Loucy (cell line): ENCODE measurements at regions not wholly inside any gene's neighbourhood (a gene's known extent, or its start where the extent isn't known, plus 50 kb on each side); places are given as distances from the start of the nearest gene placed in this dataset.

Experiments used
- H2AFZ ChIP-seq: fragments of 200-600 bp; sonication (generic); 2 replicates; pipeline ENCODE4 v1.6.0; 2016; ENCODE audit warnings: antibody characterized with exemption, mild to moderate bottlenecking, low read length, moderate library complexity
- H3F3A ChIP-seq: fragments of 200-600 bp; 2 replicates; pipeline ENCODE4 v1.6.0; 2016; ENCODE audit warnings: antibody characterized with exemption, low read depth, mild to moderate bottlenecking
- H3K27me3 ChIP-seq: fragments of 200-600 bp; sonication (generic); 2 replicates; pipeline ENCODE4 v1.6.1; 2014; ENCODE audit warnings: low read length, mild to moderate bottlenecking; ENCODE audit not compliant: insufficient read depth, poor library complexity, severe bottlenecking
- H3K36me3 ChIP-seq: fragments of 200-600 bp; sonication (generic); 2 replicates; pipeline ENCODE4 v1.6.1; 2016; ENCODE audit warnings: low read length; ENCODE audit not compliant: insufficient read depth
- H3K4me1 ChIP-seq: fragments of 200-600 bp; sonication (generic); 2 replicates; pipeline ENCODE4 v1.5.1; 2014; ENCODE audit warnings: low read length, mild to moderate bottlenecking; ENCODE audit not compliant: insufficient read depth, poor library complexity, severe bottlenecking
- H3K4me2 ChIP-seq: fragments of 200-600 bp; sonication (generic); 2 replicates; pipeline ENCODE4 v1.6.0; 2014; ENCODE audit warnings: antibody characterized with exemption, low read length, low read depth, mild to moderate bottlenecking; ENCODE audit not compliant: poor library complexity, severe bottlenecking
- H3K4me3 ChIP-seq: fragments of 200-600 bp; sonication (generic); 2 replicates; pipeline ENCODE4 v1.5.1; 2014; ENCODE audit warnings: low read length, mild to moderate bottlenecking, mixed read lengths; ENCODE audit not compliant: poor library complexity, severe bottlenecking
- H3K79me2 ChIP-seq: fragments of 200-600 bp; sonication (generic); 2 replicates; pipeline ENCODE4 v1.6.1; 2014; ENCODE audit warnings: low read length; ENCODE audit not compliant: insufficient read depth
- H3K9ac ChIP-seq: fragments of 200-600 bp; sonication (generic); 2 replicates; pipeline ENCODE4 v1.6.0; 2014; ENCODE audit warnings: mild to moderate bottlenecking, low read depth, low read length, moderate library complexity; ENCODE audit not compliant: poor library complexity, severe bottlenecking
- H3K9me2 ChIP-seq: fragments of 200-600 bp; sonication (generic); replicated peaks from 2 replicates; pipeline ENCODE4 v1.6.1; 2016; ENCODE audit warnings: low read depth, low read length, mixed read lengths
- H3K9me3 ChIP-seq: fragments of 200-600 bp; sonication (generic); 2 replicates; pipeline ENCODE4 v1.6.1; 2014; ENCODE audit warnings: mild to moderate bottlenecking, antibody characterized with exemption, low read length, low read depth; ENCODE audit not compliant: insufficient read depth
- H4K20me1 ChIP-seq: fragments of 200-600 bp; sonication (generic); 2 replicates; pipeline ENCODE4 v1.6.0; 2014; ENCODE audit warnings: antibody characterized with exemption, low read length, mild to moderate bottlenecking; ENCODE audit not compliant: insufficient read depth, poor library complexity, severe bottlenecking
- CTCF ChIP-seq: fragments of 200-600 bp; sonication (generic); conservative IDR thresholded peaks from 2 replicates; pipeline ENCODE4 v1.5.1; 2014; ENCODE audit warnings: mild to moderate bottlenecking, antibody characterized with exemption, low read length
- EZH2phosphoT487 ChIP-seq: fragments of 200-600 bp; IDR thresholded peaks from 2 replicates; pipeline ENCODE4 v1.6.1; 2018; ENCODE audit warnings: antibody characterized with exemption, mild to moderate bottlenecking, moderate library complexity, borderline replicate concordance

- Histone ChIP-seq H3K4me2 (no peak overlapping the region), H3K9me3 (no peaks in the 10 kb centered on the region), H3F3A (no peaks in the 10 kb centered on the region)
These were observed 1154.0 kb upstream of the CELF2 start for GRCh38 chr10:9863559-9864121.

GRCh38 chr10:9868499-9868898, 1149.2 kb upstream of the CELF2 start:
- Histone ChIP-seq H2AFZ (no peak overlapping the region), H3K4me1 (no peaks in the 10 kb centered on the region), H3K4me3 (no peak overlapping the region), H3K9me2 (no peaks in the 10 kb centered on the region), H3K4me2 (no peak overlapping the region), H3K36me3 (no peaks in the 10 kb centered on the region), H3K9me3 (no peaks in the 10 kb centered on the region), H3K9ac (no peak overlapping the region), H3F3A (no peaks in the 10 kb centered on the region), H3K27me3 (no peaks in the 10 kb centered on the region), H4K20me1 (no peaks in the 10 kb centered on the region), H3K79me2 (no peaks in the 10 kb centered on the region)
- TF ChIP-seq CTCF = no peak
- TF ChIP-seq EZH2phosphoT487 = no peak

More at GRCh38 chr10:9863559-9864121, 1154.0 kb upstream of the CELF2 start:
- Histone ChIP-seq H3K36me3 (no peaks in the 10 kb centered on the region), H2AFZ (no peak overlapping the region), H3K4me1 (no peaks in the 10 kb centered on the region), H3K79me2 (no peaks in the 10 kb centered on the region), H3K4me3 (no peak overlapping the region), H3K9me2 (no peaks in the 10 kb centered on the region), H3K9ac (no peak overlapping the region), H3K27me3 (no peaks in the 10 kb centered on the region), H4K20me1 (no peaks in the 10 kb centered on the region)
- TF ChIP-seq EZH2phosphoT487 (no peak), CTCF (no peak)

- Histone ChIP-seq H3K27me3 (no peaks in the 10 kb centered on the region), H4K20me1 (no peaks in the 10 kb centered on the region), H3K9me3 (no peaks in the 10 kb centered on the region), H3K9ac (no peak overlapping the region), H3K4me1 (no peaks in the 10 kb centered on the region), H3K9me2 (no peaks in the 10 kb centered on the region), H3K36me3 (no peaks in the 10 kb centered on the region), H3K4me3 (no peak overlapping the region), H3K4me2 (no peak overlapping the region), H3F3A (no peaks in the 10 kb centered on the region), H2AFZ (no peak overlapping the region), H3K79me2 (no peaks in the 10 kb centered on the region)
- no peak for TF ChIP-seq EZH2phosphoT487
- no peak for TF ChIP-seq CTCF
These were observed 1148.5 kb upstream of the CELF2 start for GRCh38 chr10:9869205-9869604.
